MM.1S (cell line): ENCODE measurements at regions not wholly inside any gene's neighbourhood (a gene's known extent, or its start where the extent isn't known, plus 50 kb on each side); places are given as distances from the start of the nearest gene placed in this dataset.

Experiments used
- DNase-seq: peaks from one replicate; pipeline ENCODE4 v3.0.0-alpha.2; 2015
- H2AFZ ChIP-seq: fragments of 300-600 bp; sonication (generic); 2 replicates; pipeline ENCODE4 v1.6.0; 2016; ENCODE audit warnings: antibody characterized with exemption, low read length
- H3F3A ChIP-seq: fragments of 300-600 bp; sonication (generic); 2 replicates; pipeline ENCODE4 v1.6.1; 2016; ENCODE audit warnings: mild to moderate bottlenecking, antibody characterized with exemption, low read length, moderate library complexity, mixed read lengths; ENCODE audit not compliant: insufficient read depth
- H3K27ac ChIP-seq: fragments of 300-600 bp; sonication (generic); 2 replicates; pipeline ENCODE4 v1.5.1; 2016; ENCODE audit warnings: mild to moderate bottlenecking, low read length
- H3K27me3 ChIP-seq: fragments of 300-600 bp; sonication (generic); replicated peaks from 2 replicates; pipeline ENCODE4 v1.6.0; 2016; ENCODE audit warnings: low read length; ENCODE audit not compliant: insufficient read depth
- H3K36me3 ChIP-seq: fragments of 300-600 bp; sonication (generic); replicated peaks from 2 replicates; pipeline ENCODE4 v1.6.1; 2016; ENCODE audit warnings: mild to moderate bottlenecking, low read length, mixed read lengths; ENCODE audit not compliant: insufficient read depth
- H3K4me1 ChIP-seq: fragments of 300-600 bp; sonication (generic); 2 replicates; pipeline ENCODE4 v1.6.1; 2016; ENCODE audit warnings: low read length, mixed read lengths
- H3K4me2 ChIP-seq: fragments of 300-600 bp; sonication (generic); 2 replicates; pipeline ENCODE4 v1.6.0; 2016; ENCODE audit warnings: low read depth, low read length
- H3K4me3 ChIP-seq: fragments of 300-600 bp; sonication (generic); 2 replicates; pipeline ENCODE4 v1.5.1; 2016; ENCODE audit warnings: low read length, mixed read lengths
- H3K79me2 ChIP-seq: fragments of 300-600 bp; sonication (generic); 2 replicates; pipeline ENCODE4 v1.6.1; 2016; ENCODE audit warnings: mixed run types, low read length, mixed read lengths
- H3K9ac ChIP-seq: fragments of 300-600 bp; sonication (generic); 2 replicates; pipeline ENCODE4 v1.6.1; 2016; ENCODE audit warnings: low read length, mixed read lengths
- H3K9me2 ChIP-seq: fragments of 300-600 bp; sonication (generic); replicated peaks from 2 replicates; pipeline ENCODE4 v1.6.1; 2016; ENCODE audit warnings: mild to moderate bottlenecking, low read length, mixed read lengths; ENCODE audit not compliant: insufficient read depth
- H3K9me3 ChIP-seq: fragments of 300-600 bp; sonication (generic); replicated peaks from 2 replicates; pipeline ENCODE4 v1.6.1; 2016; ENCODE audit warnings: mild to moderate bottlenecking, low read length, mixed read lengths; ENCODE audit not compliant: insufficient read depth
- H4K20me1 ChIP-seq: fragments of 300-600 bp; sonication (generic); 2 replicates; pipeline ENCODE4 v1.6.1; 2016; ENCODE audit warnings: mild to moderate bottlenecking, low read length, moderate library complexity, mixed read lengths; ENCODE audit not compliant: insufficient read depth
- EZH2 ChIP-seq: fragments of 300-600 bp; sonication (generic); optimal IDR thresholded peaks from 2 replicates; pipeline ENCODE3; 2017; ENCODE audit warnings: low read depth, mild to moderate bottlenecking, antibody characterized with exemption, low read length, mixed read lengths
- EZH2phosphoT487 ChIP-seq: fragments of 300-600 bp; sonication (generic); IDR thresholded peaks from 2 replicates; pipeline ENCODE4 v1.6.1; 2018; ENCODE audit warnings: antibody characterized with exemption, low read length
- TF ChIP-seq, protein P1 (sequence below): fragments of 300-600 bp; sonication (generic); IDR thresholded peaks from 2 replicates; pipeline ENCODE4 v1.5.1; 2016; ENCODE audit warnings: antibody characterized with exemption, low read length, mixed read lengths

DNA sequence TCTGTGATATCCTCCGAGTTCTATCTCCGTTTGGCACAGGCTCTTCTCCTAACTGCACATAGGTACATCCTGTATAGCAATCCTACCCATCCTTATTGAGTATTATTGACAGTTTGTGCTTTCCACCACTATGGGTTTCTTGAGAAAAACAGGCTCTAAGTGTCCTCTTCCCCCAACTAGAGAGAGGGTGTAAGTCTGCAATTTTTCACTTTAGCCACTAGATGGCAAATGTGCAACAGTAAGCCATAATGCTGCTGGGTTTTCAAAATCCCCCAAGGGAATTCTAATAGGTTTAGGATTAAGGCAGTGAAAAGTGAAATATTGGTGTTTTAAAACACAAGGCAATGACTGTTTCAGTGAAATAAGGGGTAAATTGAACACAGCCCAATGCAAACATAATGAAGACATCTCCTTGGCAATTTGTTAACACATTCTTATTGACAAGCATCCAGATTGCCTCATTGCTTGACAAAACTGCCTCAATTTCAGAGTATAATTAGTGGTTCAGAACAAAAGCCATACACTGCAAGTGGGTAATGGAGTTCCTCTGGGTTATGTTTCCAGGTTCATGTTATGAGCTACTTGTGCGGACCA, 239.0 kb upstream of the HTR2C start:
- Histone ChIP-seq H2AFZ (no peak overlapping the region), H3K27ac (no peak overlapping the region), H3K9me2 (no peaks in the 10 kb centered on the region), H3K9ac (no peak overlapping the region), H3K4me2 (no peak overlapping the region), H3K36me3 (no peaks in the 10 kb centered on the region), H3K79me2 (no peaks in the 10 kb centered on the region), H3K27me3 (no peaks in the 10 kb centered on the region), H3K9me3 (no peaks in the 10 kb centered on the region), H3K4me3 (no peak overlapping the region), H3F3A (no peaks in the 10 kb centered on the region), H3K4me1 (no peaks in the 10 kb centered on the region), H4K20me1 (no peaks in the 10 kb centered on the region)
- no peak for TF ChIP-seq EZH2
- no peak for TF ChIP-seq EZH2phosphoT487
- TF ChIP-seq, protein P1, sequence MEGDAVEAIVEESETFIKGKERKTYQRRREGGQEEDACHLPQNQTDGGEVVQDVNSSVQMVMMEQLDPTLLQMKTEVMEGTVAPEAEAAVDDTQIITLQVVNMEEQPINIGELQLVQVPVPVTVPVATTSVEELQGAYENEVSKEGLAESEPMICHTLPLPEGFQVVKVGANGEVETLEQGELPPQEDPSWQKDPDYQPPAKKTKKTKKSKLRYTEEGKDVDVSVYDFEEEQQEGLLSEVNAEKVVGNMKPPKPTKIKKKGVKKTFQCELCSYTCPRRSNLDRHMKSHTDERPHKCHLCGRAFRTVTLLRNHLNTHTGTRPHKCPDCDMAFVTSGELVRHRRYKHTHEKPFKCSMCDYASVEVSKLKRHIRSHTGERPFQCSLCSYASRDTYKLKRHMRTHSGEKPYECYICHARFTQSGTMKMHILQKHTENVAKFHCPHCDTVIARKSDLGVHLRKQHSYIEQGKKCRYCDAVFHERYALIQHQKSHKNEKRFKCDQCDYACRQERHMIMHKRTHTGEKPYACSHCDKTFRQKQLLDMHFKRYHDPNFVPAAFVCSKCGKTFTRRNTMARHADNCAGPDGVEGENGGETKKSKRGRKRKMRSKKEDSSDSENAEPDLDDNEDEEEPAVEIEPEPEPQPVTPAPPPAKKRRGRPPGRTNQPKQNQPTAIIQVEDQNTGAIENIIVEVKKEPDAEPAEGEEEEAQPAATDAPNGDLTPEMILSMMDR = peak; percentile 72
- peak; percentile 17 for DNase-seq

- no peak for DNase-seq
- H3K9me2 ChIP-seq = no peaks in the 10 kb centered on the region
- no peak for TF ChIP-seq EZH2
- no peak for TF ChIP-seq EZH2phosphoT487
- TF ChIP-seq, protein P1 = no peak
Observed at GRCh38 chrX:114361076-114361725, 222.7 kb upstream of the HTR2C start.

DNA sequence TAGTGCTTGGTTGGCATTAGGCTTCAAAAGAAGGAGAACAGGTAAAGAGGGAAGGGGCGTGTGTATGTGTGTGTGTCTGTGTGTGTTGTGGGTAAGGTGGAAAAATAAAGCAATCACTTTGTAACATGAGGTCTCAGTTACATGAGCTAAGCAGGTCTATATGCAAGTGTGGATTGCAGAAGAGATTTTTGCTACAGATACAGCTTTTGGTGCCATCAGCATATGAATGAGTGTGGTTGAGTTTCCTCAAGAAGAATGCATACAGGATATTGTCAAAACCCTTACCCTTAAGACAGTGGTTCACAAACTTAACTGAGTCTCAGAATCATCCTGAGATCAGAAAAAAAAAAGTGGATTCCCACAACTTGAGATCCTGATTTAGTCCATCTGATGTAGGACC, 220.5 kb upstream of the HTR2C start:
- Histone ChIP-seq H3K9ac (no peak overlapping the region), H3K9me3 (no peaks in the 10 kb centered on the region), H2AFZ (no peak overlapping the region), H3K27ac (no peak overlapping the region), H3K79me2 (no peaks in the 10 kb centered on the region), H3K4me1 (no peaks in the 10 kb centered on the region), H3K27me3 (no peaks in the 10 kb centered on the region), H3K9me2 (no peaks in the 10 kb centered on the region), H3K4me2 (no peak overlapping the region), H3F3A (no peaks in the 10 kb centered on the region), H3K36me3 (no peaks in the 10 kb centered on the region), H4K20me1 (no peaks in the 10 kb centered on the region), H3K4me3 (no peak overlapping the region)
- no peak for DNase-seq
- TF ChIP-seq EZH2phosphoT487 = no peak
- TF ChIP-seq, protein P1 = no peak
- no peak for TF ChIP-seq EZH2

More at GRCh38 chrX:114361076-114361725, 222.7 kb upstream of the HTR2C start:
- H4K20me1 ChIP-seq = no peaks in the 10 kb centered on the region
- no peaks in the 10 kb centered on the region for H3K9me3 ChIP-seq
- H3K4me1 ChIP-seq = no peaks in the 10 kb centered on the region
- H3K27me3 ChIP-seq = no peaks in the 10 kb centered on the region
- H2AFZ ChIP-seq = no peak overlapping the region
- no peaks in the 10 kb centered on the region for H3F3A ChIP-seq
- H3K4me2 ChIP-seq = no peak overlapping the region
- no peak overlapping the region for H3K27ac ChIP-seq
- H3K9ac ChIP-seq = no peak overlapping the region
- no peaks in the 10 kb centered on the region for H3K79me2 ChIP-seq
- no peaks in the 10 kb centered on the region for H3K36me3 ChIP-seq
- H3K4me3 ChIP-seq = no peak overlapping the region
